ENCODE measurements at regions not wholly inside any gene's neighbourhood (a gene's known extent, or its start where the extent isn't known, plus 50 kb on each side); places are given as distances from the start of the nearest gene placed in this dataset.
"Not testable (repeated sequence)": the region's sequence is repeated elsewhere in the genome, so short reads cannot be mapped to it uniquely, and the experiment has no call there.

DNA sequence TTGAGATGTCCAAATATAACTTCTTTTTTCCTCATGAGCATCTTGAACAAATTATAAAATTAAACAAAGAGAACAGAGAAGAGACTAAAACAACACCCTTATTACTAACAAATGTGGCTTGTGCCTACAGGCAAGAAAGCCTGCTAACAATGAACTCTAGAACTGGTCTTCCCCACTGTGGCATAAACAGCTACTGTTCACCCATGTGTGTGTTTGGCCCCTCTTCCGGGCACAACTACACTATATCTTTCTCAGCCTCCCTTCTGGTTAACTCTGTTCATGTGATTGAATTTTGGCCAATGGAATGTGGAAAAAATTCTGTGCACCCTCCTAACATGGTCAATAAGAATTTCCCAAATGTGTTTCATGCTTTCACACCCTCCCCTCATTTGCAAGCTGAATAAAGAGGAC, 117.0 kb downstream of the KBTBD2 start:
- H3K36me3 Mint-ChIP-seq, result no peaks in the 10 kb centered on the region
- Histone ChIP-seq H3K27ac (ENCODE audit: low read length) (no peak overlapping the region), H3K9me3 (ENCODE audit: control insufficient read depth, insufficient read depth, low read length) (no peaks in the 10 kb centered on the region), H3K4me3 (ENCODE audit: low read length) (no peak overlapping the region), H3K27me3 (ENCODE audit: control insufficient read depth, insufficient read depth, low read length) (no peaks in the 10 kb centered on the region), H3K4me1 (ENCODE audit: control insufficient read depth, insufficient read depth, low read length) (no peaks in the 10 kb centered on the region), H3K36me3 (ENCODE audit: control insufficient read depth, insufficient read depth, low read length) (no peaks in the 10 kb centered on the region)
- ATAC-seq (no peak), DNase-seq (no peak)
- H3K4me3 Mint-ChIP-seq, result no peak overlapping the region
- TF ChIP-seq CTCF (IDR thresholded peaks at IDR 0.05), result no peak
- no peaks in the 10 kb centered on the region for H3K9me3 Mint-ChIP-seq
- peaks cover 20 to 23% of the 10 kb centered on the region in 2 donors for H3K27me3 Mint-ChIP-seq (ENCODE audit: low read depth in 2 of 2)
- intact Hi-C loops (cut with micrococcal nuclease), result no loop called here
- no peaks in the 10 kb centered on the region for H3K4me1 Mint-ChIP-seq
- no peak overlapping the region for H3K27ac Mint-ChIP-seq
- 80% methylated on average over 1 of the region's 1 CpG for WGBS (ENCODE audit: insufficient coverage)

- H3K4me1 ChIP-seq (ENCODE audit: control insufficient read depth, insufficient read depth, low read length); H3K4me1 Mint-ChIP-seq; ATAC-seq; H3K27me3 ChIP-seq (ENCODE audit: control insufficient read depth, insufficient read depth, low read length); H3K36me3 Mint-ChIP-seq; H3K27ac Mint-ChIP-seq; DNase-seq; H3K4me3 Mint-ChIP-seq; intact Hi-C loops (cut with micrococcal nuclease); H3K36me3 ChIP-seq (ENCODE audit: control insufficient read depth, insufficient read depth, low read length); H3K4me3 ChIP-seq (ENCODE audit: low read length); H3K27ac ChIP-seq (ENCODE audit: low read length); H3K9me3 ChIP-seq (ENCODE audit: control insufficient read depth, insufficient read depth, low read length); H3K9me3 Mint-ChIP-seq: not testable (repeated sequence)
- WGBS (ENCODE audit: insufficient coverage), result 77% methylated on average over 3 of the region's 3 CpGs
- peaks cover 22 to 40% of the 10 kb centered on the region in 2 donors for H3K27me3 Mint-ChIP-seq (ENCODE audit: low read depth in 2 of 2)
Measured at GRCh38 chr7:32768866-32769510, 122.6 kb downstream of the KBTBD2 start.

- H3K9me3 ChIP-seq (ENCODE audit: control insufficient read depth, insufficient read depth, low read length); H3K36me3 ChIP-seq (ENCODE audit: control insufficient read depth, insufficient read depth, low read length); H3K4me1 ChIP-seq (ENCODE audit: control insufficient read depth, insufficient read depth, low read length); H3K27me3 ChIP-seq (ENCODE audit: control insufficient read depth, insufficient read depth, low read length); H3K27ac Mint-ChIP-seq; H3K4me1 Mint-ChIP-seq; H3K4me3 Mint-ChIP-seq; DNase-seq; H3K27ac ChIP-seq (ENCODE audit: low read length); H3K4me3 ChIP-seq (ENCODE audit: low read length); ATAC-seq; intact Hi-C loops (cut with micrococcal nuclease); H3K36me3 Mint-ChIP-seq; H3K9me3 Mint-ChIP-seq: not testable (repeated sequence)
- peaks cover 23 to 44% of the 10 kb centered on the region in 2 donors for H3K27me3 Mint-ChIP-seq (ENCODE audit: low read depth in 2 of 2)
- 71% methylated on average over 1 of the region's 1 CpG for WGBS (ENCODE audit: insufficient coverage)
Measured at GRCh38 chr7:32768338-32768737, 123.2 kb downstream of the KBTBD2 start.

GRCh38 chr7:32765649-32766251, 125.8 kb downstream of the KBTBD2 start:
- H3K9me3 Mint-ChIP-seq; intact Hi-C loops (cut with micrococcal nuclease); H3K4me1 ChIP-seq (ENCODE audit: control insufficient read depth, insufficient read depth, low read length); H3K9me3 ChIP-seq (ENCODE audit: control insufficient read depth, insufficient read depth, low read length); ATAC-seq; H3K4me3 ChIP-seq (ENCODE audit: low read length); H3K36me3 Mint-ChIP-seq; H3K36me3 ChIP-seq (ENCODE audit: control insufficient read depth, insufficient read depth, low read length); H3K4me3 Mint-ChIP-seq; H3K27ac Mint-ChIP-seq; H3K27ac ChIP-seq (ENCODE audit: low read length): not testable (repeated sequence)
- peak in 1 of 2 donors; percentile 24 for DNase-seq
- WGBS (ENCODE audit: insufficient coverage), result 50% methylated on average over 2 of the region's 4 CpGs
- H3K27me3 ChIP-seq (ENCODE audit: control insufficient read depth, insufficient read depth, low read length), result peaks cover 25% of the 10 kb centered on the region
- TF ChIP-seq CTCF (IDR thresholded peaks at IDR 0.05), result peak; percentile 50
- Mint-ChIP-seq H3K4me1 (peaks cover 9 to 11% of the 10 kb centered on the region in 2 donors), H3K27me3 (ENCODE audit: low read depth in 2 of 2) (peaks cover 28 to 52% of the 10 kb centered on the region in 2 donors)

All from natural killer cell (primary cell).